Right kidney (tissue), 1 donor: ENCODE measurements at regions not wholly inside any gene's neighbourhood (a gene's known extent, or its start where the extent isn't known, plus 50 kb on each side); places are given as distances from the start of the nearest gene placed in this dataset.

Experiments used
- DNase-seq: peaks from one replicate; pipeline ENCODE4 v3.0.0-alpha.2; 2016

- DNase-seq = no peak
Measured at GRCh38 chr6:119480961-119481497, 131.5 kb upstream of the MAN1A1 start.

GRCh38 chr6:119479860-119480655, 130.5 kb upstream of the MAN1A1 start:
- DNase-seq = no peak

- no peak for DNase-seq
Measured at GRCh38 chr6:119476554-119476953, 127.0 kb upstream of the MAN1A1 start.

GRCh38 chr6:119476024-119476423, 126.5 kb upstream of the MAN1A1 start:
- no peak for DNase-seq

- DNase-seq = no peak
Measured at GRCh38 chr6:119470893-119471542, 121.5 kb upstream of the MAN1A1 start.

- DNase-seq = no peak
Measured at GRCh38 chr6:119467488-119468081, 118.0 kb upstream of the MAN1A1 start.

GRCh38 chr6:119466226-119466625, 116.7 kb upstream of the MAN1A1 start:
- DNase-seq = no peak

DNA sequence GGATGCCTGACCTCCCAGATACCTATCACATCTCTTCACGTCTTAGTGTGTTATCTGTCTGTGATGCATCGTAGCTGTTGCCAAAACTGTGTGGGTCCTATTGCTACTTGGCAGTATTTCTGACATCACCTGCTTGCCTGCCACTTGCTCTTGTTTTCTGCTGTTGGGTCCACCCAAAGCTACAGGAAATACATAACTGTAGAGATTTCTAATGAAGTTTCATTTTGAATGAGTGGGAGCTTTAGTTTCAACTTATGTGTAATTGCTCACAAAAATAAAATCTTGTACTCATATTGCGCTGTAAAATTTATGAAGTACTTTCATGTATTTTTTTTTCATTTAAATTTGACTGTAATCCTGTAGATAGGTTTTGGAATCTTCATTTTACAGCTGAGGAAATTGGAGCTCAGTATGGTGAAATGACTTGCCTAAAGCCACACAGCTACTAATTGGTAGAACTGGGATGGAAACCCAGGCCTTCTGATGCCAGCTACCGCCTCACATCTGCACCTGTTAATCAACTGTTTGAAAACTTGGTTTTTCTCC, 113.6 kb upstream of the MAN1A1 start:
- DNase-seq = no peak

GRCh38 chr6:119461187-119461586, 111.6 kb upstream of the MAN1A1 start:
- no peak for DNase-seq

DNA sequence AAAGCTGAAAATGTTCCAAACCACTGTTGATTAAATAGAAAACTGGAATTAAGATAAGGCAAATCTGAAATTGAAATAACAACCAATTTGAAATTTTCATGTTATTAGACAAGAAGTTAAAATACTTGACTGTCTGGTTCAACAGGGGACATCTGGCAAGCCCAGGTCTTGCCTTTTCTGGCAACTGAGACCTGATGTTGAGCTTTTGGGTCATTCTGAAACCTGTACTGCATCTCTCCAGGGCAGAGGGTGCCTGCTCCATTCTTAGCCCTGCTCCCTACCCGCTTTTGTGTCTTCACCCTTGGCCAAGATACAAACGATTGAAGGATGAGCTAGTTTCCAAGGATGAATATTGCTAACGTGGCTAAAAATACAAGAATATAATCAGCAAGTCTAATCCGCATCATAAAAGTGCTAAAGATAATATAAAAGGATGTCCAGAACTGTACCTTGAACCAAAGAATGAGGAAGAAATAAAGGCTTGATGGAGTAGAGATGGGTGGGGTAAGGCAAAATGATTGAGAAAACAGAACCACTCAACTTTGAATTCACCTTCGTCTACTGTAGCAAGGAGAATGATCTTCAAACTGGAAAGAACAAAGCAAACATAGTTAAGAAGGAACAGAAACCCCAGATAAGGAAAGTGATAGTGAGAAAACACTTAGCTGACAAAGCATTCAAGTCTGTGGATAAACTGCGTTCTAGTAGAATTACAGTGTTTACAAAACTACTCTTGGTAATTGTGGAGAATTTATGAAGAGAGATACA, 109.8 kb upstream of the MAN1A1 start:
- no peak for DNase-seq

DNA sequence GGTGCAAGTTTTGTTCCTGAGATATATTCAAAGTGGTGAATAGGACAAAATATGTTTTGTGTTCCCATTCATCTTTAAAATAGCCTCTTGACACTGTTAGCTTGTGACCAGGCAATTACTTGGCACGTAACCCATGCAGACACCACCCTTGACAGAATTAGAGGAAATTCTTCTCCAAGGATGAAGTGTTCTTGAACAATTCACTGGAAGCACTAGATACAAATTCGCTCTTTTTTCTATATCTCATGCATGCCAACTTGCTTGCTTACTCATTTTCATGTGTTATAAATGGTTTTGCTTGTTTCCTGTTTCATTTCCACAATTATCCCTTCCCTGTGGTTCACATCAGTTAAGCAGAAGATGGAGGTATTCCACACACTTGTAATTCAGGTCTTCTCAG, 105.2 kb upstream of the MAN1A1 start:
- DNase-seq = no peak

DNA sequence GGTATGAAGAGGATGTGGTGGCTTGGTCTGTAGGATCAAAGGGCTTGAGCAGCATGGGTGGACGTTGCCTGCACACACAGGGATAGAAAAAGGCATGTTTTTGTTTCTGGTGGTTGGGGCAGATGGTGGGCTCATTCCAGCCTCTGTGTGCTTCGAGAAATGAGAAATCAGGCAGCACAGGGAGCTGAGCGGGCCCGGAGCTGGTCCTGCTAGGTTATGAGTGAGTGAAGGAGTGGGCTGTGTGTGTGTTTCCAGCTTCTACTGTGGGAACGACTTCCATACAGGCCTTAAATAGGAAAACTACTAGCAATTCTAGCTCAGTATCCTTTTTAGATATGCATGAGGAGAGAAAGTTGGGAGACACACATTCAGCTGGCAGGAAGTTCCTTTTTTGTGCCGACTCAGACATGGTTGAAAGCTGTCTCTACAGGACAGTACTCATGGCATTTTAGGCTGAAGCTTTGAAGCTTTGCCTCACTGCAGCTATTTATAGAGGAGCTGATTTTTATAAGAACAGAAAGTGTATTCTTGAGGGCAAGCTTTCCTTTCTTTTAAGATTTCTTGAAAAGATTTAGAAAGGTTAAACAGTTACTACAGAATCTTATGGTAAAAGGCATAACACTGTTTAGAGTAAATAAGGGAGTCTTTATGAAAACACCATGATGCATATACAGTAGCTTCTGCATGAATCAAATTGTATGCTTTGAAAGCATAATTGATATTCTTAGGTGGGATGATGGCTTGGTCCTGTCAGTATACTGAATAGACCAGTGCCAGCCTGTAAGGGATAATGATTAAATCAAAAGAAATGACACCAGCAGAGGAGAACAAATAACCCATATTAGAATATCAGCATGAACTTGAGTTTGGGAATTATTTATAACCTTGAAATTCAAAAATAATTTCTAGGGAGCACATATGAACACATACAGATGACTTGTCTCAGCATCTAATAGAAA, 104.0 kb upstream of the MAN1A1 start:
- DNase-seq = no peak

DNA sequence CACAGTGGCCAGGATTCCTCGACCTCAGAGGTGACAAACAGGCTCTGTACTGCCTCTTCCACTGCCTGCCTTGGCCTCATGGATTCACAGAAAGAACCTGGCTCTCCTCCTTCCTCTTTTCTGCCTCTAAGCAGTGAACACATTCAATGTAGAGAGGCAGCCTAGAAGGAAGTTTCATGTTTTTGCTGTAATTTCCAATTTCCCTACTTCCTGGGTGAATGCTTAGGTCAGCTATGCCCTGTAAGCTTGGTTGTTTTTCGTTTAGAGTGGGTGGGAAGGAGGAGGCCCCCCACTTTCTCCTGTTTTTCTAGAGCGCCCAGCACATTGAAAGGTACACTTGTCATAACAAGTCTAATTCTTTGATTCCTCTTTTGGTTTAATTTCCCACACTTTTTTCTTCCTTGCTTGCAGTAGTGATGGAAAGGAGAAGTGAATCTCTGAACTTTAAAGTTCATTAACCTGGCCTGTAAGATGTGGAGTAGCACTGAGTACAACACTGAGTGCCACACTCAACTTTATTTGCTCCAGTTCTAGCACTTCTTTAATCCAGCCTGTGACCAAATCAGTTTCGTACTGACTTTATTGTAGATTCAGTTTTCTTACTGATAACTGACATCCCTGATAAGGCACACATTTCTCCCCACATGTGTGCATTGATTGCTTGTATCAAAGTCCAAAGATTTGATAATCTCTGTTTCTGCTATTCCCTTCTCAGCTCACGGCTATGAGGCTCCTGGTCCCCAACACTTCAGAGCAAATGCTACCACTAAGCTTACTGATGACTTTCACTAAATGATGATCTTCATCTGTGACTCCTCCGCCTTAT, 100.0 kb upstream of the MAN1A1 start:
- DNase-seq = no peak

GRCh38 chr6:119447921-119448320, 98.4 kb upstream of the MAN1A1 start:
- DNase-seq = no peak

DNA sequence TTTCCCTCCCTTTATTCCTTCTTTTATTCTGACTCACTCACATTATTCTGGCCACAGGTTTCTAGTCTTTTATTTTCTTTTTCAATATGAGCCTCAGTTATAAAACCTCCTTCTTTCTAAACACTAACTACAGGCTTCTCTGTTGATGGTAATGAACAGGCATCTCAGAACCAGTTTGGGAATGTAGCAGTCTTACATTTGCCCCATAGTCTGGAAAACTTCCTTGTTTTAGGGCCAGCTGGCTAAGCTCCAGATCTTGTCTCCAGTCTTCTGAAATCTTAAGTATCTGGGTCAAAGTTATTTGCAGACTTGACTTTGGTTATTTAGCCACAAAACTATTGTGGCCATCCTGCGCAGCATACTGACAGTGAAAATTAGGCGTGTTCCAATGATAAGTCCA, 97.0 kb upstream of the MAN1A1 start:
- no peak for DNase-seq

DNA sequence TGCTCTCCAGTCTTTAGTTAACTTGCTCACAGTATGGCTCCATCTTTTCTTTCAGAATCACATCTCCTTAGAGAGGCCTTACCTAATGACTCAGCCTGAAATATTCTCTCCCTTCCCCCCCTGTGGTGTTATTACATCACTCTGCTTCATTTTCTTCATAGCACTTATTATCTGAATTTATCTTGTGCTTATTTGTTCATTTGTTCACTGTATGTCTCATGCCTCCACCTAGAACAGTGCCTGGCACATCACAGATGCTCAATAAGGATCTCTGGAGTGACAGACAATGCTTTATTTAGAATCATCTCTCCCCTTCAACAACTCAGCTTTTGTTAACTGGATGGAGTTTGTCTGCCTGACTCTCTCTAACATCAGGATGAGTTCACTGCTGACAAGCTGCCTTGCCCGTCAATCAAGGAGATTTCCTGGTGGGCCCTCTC, 96.6 kb upstream of the MAN1A1 start:
- no peak for DNase-seq

- DNase-seq = no peak
Measured at GRCh38 chr6:119445666-119446065, 96.1 kb upstream of the MAN1A1 start.

GRCh38 chr6:119444642-119445557, 95.3 kb upstream of the MAN1A1 start:
- no peak for DNase-seq
